ENCODE measurements at regions not wholly inside any gene's neighbourhood (a gene's known extent, or its start where the extent isn't known, plus 50 kb on each side); places are given as distances from the start of the nearest gene placed in this dataset.

DNA sequence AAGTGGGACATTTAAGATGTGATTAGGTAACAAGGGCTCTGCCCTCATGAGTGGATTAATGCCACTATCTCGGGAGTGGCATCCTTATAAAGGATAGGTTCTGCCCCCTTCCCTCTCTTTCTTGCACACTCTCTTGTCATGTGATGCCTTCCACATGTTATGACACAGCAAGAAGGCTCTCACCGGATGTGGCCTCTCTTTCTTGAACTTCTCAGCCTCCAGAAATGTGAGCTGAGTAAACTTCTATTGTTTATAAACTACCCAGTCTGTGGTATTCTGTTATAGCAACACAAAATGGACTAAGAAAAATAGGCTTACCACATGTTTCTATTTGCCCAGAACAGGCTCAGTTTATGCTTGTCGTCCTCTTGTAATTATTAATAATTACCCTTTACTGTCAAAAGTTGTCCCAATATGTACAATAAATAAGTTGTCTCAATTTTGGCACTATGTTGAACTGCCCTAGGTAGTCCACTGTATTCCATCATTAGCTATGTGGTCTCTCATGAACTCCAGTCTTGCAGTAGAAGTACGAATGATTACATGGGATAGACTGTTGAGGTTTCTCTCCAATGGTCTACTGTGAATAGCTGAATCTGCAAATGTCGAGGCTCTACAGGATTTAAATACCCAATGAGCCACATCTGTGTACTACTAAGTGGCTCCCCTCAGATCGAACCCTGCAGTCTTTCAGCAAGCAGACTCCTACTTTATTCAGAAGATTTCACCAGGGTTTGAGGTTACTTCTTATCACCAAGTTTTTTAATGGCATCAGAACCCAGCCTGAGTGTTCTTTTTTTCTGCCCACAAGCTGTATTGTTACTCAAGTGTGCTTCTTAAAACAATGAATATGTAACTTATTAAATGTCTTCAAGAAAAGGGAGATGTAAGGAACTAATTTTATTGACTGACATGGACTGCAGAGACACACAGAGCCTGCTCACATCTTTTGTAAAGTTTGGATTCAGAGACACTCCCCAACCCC lies 102.0 kb upstream of the LEF1 start:
- TF ChIP-seq CTCF (IDR thresholded peaks at IDR 0.05; ENCODE audit: control insufficient read depth, extremely low read depth, insufficient read depth): no peak
- DNase-seq (ENCODE audit: low read depth): no peak
- no peak overlapping the region for H3K4me3 ChIP-seq (ENCODE audit: low read depth, low read length)

GRCh38 chr4:108264693-108265092 lies 96.0 kb upstream of the LEF1 start:
- TF ChIP-seq CTCF (IDR thresholded peaks at IDR 0.05; ENCODE audit: control insufficient read depth, extremely low read depth, insufficient read depth): no peak
- H3K4me3 ChIP-seq (ENCODE audit: low read depth, low read length): no peak overlapping the region

GRCh38 chr4:108263057-108263456 lies 94.3 kb upstream of the LEF1 start:
- TF ChIP-seq CTCF (IDR thresholded peaks at IDR 0.05; ENCODE audit: control insufficient read depth, extremely low read depth, insufficient read depth): no peak
- no peak overlapping the region for H3K4me3 ChIP-seq (ENCODE audit: low read depth, low read length)
- DNase-seq (ENCODE audit: low read depth): no peak

More at GRCh38 chr4:108264693-108265092, 96.0 kb upstream of the LEF1 start:
- DNase-seq (ENCODE audit: low read depth): peak; percentile 76

DNA sequence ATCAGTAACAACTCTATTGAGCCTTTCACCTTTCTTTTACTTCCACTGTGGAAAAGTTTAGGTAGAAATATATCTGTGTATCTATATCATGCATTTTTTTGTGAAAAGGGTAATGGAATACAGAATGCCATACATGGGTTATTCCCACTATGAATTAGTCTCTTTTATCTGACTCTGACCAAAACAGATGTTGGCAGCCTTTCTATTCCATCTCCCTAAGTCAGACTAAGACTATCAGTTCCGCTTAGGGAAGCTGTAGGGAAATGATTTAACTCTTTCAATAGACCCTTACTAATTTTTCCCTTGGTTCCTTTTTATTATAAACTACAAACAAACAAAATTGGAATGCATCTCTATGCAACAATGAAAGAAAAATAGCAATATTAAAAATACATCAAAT lies 92.3 kb upstream of the LEF1 start:
- no peak for DNase-seq (ENCODE audit: low read depth)
- no peak overlapping the region for H3K4me3 ChIP-seq (ENCODE audit: low read depth, low read length)
- no peak for TF ChIP-seq CTCF (IDR thresholded peaks at IDR 0.05; ENCODE audit: control insufficient read depth, extremely low read depth, insufficient read depth)

DNA sequence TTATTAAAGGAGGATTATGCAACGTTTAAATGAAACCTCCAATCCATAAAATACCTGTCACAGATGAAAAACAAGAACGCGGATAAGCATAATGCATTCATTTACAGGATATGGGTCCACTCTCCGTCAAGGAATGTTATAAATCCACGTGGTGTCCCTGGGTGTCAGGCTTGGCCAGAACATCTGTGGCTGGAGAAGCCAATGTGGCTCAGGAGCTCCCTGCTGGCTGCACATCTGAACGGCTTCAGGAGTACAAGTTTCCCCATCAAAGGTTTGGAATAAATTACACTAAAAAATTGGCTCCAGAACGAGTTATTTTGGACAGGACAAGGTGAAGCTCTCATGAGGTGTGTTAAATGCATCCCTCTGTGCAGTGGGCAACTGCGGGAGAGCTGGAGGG lies 87.8 kb upstream of the LEF1 start:
- no peak for TF ChIP-seq CTCF (IDR thresholded peaks at IDR 0.05; ENCODE audit: control insufficient read depth, extremely low read depth, insufficient read depth)
- no peak for DNase-seq (ENCODE audit: low read depth)
- H3K4me3 ChIP-seq (ENCODE audit: low read depth, low read length): no peak overlapping the region

DNA sequence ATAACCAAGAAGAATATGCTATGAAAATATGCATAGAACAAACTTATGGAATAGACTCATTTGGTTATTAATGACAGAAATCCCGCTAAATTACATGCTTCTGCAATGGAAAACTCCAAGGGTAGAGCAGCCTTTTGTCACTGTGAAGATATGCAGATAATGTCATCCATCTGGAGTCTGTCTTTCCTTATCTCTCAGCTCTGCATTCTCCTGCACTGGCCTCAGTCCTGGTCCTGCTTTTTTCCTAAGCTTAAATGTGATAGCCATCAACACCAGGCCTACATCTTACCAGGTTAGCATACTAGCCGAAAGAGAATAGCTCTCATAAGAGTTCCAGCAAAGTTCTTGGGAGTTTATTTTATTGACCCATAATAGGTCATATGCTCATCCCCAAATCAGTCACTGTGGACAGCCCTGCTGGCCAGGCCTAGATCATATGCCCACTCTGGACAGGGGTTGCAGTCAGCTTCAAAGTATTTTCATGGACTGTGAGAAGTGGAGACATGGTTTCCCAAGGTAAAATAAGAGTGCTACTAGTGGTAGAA lies 86.5 kb upstream of the LEF1 start:
- DNase-seq (ENCODE audit: low read depth): no peak
- H3K4me3 ChIP-seq (ENCODE audit: low read depth, low read length): no peak overlapping the region
- no peak for TF ChIP-seq CTCF (IDR thresholded peaks at IDR 0.05; ENCODE audit: control insufficient read depth, extremely low read depth, insufficient read depth)

All from LNCaP clone FGC (cell line).